NCI-H748 (cell line): ENCODE measurements at regions not wholly inside any gene's neighbourhood (a gene's known extent, or its start where the extent isn't known, plus 50 kb on each side); places are given as distances from the start of the nearest gene placed in this dataset.
"Not testable (repeated sequence)": the region's sequence is repeated elsewhere in the genome, so short reads cannot be mapped to it uniquely, and the experiment has no call there.

Source experiments
- DNase-seq: peaks from one replicate; lab custom pipeline; 2025; ENCODE audit not compliant: unreplicated experiment; lab: John Stamatoyannopoulos, UW

DNA sequence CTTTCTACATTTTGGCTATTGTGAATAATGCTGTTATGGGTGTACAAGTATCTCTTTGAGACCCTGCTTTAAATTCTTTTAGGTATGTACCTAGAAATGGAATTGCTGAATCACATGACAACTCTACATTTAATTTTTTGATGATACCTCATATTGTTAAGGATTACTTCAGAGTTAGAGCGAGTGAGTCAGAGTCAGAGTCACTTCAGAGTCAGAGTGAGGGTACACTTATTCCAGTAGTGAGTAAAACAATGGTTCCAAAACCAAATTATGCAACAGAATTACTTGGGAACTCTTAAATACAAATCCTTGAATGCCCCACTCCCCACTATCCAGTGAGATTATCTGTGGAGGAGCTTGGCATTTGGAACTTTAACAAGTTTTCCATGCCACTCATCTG lies 50.3 kb upstream of the SNRK start:
- DNase-seq, result no peak

DNA sequence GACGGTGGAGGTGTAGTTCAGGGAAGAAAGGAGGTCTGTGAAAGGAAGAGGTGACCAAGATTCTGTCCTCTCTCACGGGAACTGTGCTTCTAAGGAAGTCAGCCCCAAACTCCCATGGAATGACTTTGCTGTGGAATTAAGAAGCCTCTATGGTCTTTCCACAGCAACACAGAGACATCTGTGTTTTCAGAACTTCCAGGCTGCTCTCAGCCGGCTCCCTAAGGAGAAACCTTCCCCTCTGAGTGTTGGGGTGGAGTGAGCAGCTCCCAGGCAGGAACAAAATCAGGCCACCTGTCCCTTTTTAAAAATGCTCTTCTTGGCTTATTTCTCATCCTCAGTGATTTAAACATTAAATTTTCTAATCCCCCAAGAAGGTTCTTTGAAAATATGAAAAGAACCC lies 53.3 kb upstream of the SNRK start:
- DNase-seq, result no peak

DNA sequence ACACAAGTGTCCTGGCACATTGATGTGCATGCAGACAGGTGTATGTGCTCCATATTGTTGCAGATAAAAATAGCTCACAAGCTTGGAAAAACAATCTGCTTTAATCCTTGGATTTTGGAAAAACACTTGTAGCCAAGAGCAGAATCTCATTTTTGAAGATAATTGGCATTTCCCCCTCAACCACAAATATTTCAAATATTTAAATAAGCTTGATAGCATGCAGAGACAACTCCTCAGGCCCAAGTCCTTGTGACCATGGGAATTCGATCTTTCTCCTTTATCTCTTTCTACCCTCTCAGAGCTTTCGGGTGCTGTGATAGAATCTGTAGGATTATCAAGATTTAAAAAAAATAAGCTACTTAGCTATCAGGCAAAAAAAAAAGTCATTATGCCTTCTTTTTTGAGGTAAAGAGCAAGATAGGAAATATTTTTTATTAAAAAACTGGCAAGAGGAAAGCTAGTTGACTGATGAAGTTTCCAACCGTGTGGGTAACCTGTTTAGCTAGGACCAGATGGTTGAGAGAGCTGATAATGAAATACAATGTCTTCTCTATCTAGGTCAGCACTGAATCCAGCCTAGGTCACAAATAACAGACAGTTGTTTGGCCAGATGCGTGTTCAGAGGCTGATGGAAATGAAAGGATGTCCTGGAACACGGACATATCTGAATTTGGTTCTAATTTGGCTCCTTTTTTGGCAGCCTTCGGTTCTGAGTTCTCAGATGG lies 54.9 kb upstream of the SNRK start:
- no peak for DNase-seq

DNA sequence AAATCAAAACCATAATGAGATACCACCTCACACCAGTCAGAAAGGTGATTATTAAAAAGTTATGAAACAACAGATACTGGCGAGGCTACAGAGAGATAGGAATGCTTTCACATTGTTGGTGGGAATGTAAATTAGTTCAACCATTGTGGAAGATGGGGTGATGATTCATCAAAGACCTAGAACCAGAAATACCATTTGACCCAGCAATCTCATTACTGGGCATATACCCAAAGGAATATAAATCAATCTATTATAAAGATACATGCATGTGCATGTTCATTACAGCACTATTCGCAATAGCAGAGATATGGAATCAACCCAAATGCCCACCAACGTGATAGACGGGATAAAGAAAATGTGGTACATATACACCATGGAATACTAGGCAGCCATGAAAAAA lies 56.5 kb upstream of the SNRK start:
- not testable (repeated sequence) for DNase-seq

DNA sequence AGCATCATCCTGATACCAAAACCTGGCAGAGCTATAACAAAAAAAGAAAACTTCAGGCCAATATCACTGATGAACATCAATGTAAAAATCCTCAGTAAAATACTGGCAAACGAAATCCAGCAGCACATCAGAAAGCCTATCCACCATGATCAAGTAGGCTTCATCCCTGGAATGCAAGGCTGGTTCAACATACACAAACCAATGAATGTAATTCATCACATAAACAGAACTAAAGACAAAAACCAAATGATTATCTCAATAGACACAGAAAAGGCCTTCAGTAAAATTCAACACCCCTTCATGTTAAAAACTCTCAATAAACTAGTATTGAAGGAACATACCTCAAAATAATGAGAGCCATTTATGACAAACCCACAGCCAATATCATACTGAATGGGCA lies 58.7 kb upstream of the SNRK start:
- not testable (repeated sequence) for DNase-seq

DNA sequence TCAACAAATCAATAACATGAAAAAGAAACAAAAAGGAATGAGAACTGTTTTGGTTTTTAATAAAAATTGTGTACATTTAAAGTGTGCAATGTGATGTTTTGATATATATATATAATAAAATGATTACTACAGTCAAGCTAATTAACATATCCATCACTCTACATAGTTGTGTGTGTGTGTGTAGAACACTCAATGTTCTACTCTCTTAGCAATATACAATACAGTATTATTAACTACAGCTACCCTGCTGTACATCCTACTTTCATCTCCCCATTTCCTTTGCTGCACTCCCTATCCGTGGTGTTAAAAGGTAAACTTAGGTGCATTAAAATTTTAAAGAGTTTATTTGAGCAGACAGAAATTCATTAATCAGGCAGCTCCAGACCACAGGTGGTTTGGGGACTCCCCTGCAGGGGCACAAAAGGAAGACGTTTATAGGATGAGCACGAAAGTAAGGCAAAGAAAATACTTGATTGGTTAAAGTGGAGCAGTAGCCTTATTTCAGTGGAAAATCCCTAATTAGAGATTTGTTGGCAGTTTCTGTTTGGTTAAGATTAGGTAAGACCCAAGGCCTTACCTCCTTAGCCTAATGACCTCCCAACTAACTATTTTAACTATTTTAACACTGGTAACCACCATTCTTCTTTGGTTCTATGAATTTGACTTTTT lies 61.8 kb upstream of the SNRK start:
- DNase-seq, result no peak

DNA sequence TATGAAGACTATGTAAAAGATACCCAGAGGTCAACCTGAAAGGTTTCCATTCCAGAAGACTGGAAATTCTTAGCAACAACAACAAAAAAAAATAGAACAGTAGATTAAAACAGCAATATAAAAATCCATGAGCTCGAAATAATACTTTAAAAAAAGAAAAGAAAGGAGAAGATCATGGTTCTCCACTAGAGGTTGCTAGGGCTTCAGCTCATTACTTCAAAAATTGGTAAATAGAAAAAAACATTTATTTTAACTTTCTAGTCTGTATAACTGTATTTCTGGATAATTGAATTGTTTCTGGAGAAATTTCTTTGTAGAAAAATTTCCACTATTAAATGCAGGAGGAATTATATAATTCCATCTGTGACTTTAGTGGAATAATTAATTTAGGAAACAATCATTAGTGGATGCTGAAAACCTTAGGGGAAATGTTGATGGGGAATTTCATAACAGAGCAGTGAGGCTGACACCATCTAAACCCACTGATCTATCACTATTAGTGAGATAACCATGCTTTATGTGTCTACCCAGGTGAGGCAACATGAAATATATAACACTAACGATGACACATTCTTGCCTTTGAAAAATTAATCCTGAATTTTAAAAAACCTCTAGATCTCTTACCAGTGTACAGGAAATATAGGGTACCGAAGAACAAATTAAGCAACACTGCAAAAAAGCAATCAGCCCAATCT lies 62.5 kb upstream of the SNRK start:
- no peak for DNase-seq

DNA sequence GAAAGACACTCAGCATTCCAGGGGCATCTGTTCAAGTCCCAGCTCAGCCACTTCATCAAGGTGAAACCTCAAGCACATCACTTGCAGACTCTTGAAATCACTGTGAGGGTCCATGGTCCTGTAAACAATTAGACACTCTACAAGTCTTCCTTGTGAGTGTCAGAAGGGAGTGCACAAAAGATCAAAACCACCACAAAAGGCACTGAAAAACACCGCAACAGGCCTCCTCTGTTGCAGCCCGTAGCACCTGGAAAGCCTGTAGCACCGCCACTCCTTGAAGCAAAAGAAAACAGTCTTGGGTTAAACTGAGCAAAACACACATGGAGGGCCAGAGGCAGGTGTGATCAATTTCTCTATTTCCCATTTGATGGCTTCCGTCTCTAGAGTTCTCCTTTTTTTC lies 63.8 kb upstream of the SNRK start:
- DNase-seq, result no peak

DNA sequence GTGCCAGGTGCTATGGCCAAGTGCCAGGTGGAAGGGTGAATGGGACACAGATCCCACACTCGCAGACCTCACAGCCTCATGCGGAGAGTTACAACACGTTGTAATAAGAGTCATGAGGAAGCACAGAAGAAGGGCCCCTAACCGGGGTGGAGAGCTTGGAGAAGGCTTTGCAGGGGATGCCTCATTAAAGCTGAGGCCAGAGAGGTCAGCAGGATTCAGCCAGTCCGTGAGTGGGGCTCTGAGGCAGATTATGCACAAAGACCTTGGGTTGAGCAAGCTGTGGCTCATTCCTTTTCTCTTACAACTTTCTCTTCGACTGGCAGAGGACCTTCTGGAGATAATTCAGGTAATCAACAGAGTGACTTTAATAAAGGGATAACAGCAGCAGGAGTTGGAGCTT lies 65.3 kb upstream of the SNRK start:
- no peak for DNase-seq

DNA sequence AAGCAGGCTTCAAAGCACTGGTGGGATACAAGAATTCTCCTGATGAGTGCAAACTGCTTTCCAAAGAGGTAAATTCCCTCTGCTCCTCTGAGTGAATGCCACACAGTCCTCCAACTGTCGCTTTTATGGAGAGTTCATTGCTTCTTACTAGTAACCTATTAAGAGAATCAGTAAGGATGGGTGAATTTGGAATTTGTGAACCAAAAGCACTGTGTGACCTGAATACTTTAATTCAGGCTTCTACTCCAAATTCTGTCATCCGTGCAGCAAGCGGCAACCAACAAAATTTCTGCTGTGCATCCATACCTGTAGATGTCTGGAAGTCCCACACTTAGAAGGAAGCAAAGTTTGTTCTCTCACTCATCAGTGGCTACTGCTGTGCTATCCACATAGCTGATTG lies 66.7 kb upstream of the SNRK start:
- no peak for DNase-seq

DNA sequence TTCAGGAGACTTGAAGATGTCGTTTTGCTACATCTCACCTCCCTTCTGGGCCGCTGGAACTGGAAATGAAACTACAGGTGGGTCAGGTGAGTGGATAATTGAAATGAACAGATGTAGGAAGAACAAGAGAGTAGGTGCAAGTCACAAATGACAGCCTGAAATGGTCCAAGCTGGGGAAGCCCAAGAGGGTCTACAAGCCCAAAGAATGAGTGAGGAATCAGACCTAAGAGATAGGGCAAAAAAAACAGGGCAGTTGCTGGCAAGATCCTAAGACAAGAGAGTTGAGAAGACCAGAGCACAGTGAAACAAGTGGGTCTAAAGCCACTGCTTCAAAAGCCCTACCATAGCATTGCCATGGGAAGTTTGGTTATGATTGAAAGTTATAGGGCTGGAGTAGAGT lies 67.4 kb upstream of the SNRK start:
- DNase-seq, result no peak

DNA sequence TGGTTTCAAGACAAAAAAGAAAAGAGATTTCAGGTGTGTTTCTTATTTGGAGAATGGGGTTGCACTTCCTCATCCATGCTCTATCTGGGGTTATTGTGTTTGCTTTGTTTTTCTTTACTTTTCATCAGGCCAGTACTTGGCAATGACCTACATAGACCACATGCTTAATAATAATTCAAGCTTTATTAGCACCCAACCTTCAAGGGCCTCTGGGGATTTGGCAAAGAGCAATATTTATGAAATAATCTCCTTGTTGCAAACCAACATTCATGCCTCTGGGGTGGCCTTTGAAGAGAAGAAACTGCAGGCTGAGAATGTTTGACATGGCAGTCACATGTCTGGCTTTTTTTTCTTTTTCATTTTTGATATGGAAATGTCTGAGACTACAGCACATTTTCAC lies 68.2 kb upstream of the SNRK start:
- DNase-seq, result no peak

DNA sequence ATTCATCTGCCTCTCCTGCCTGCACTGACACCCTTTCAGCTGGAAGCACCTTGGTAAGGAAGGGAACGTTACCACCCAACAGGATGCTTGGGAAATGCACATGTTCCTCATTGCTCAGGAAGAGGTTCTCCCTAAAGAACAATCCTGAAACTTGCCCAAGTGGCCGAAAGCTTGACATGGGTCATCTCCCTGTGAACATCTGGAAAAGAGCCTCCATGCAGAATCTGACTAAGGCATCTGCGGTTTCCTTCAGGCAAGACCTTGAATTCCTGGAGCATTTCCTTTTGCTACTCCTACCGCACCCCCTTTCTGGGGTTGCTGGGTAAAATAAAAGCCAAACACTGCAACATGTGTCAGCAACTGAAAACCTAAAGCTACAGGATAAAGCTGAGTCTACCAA lies 68.7 kb upstream of the SNRK start:
- no peak for DNase-seq

DNA sequence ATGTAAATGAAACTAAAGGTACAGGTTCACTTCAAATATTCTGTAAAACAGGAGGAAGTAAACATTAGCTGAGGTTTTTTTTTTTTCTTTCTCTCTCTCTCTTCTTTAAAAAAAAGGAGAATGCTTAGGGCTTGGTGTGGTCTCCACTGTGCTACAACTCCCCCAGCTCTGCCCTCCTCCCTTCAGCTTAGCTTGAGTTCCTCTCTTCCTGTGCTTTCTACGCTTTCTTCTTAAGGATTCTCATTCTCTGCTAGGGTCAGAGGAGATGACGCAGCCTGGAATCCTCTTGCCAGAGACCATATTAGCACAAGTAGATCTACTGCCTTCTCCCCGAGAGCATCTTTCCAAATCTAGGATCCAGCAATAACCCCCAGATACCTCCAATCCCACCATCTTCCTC lies 69.1 kb upstream of the SNRK start:
- no peak for DNase-seq

DNA sequence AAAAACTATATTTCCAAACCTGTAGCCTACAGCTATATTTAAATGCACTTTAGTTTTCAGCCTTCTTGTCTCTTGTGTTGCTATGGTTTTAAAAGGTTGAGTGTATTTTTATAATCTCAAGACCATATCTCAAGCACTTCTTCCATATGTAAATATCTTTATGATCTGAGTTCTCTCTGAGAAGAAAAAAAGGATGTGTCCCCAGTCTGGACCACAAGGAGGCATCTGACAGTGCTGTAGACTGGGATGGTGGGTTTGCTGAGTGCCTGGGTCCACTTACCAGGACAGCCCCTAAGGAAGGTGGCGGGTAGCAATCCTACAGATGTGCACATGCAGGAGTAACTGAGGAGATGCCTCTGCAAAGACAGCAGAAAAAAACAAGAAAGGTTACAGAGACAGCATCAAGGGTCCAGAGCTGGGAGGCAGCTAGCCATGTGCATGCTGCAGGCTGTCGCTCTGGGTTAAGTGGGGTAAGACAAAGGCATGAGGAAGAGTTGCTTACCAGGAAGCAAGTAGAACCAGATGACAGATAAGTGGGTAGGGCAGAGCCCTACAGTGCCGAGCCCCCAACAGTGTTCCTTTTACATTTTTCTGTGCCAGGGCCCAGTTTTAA lies 70.6 kb upstream of the SNRK start:
- no peak for DNase-seq

DNA sequence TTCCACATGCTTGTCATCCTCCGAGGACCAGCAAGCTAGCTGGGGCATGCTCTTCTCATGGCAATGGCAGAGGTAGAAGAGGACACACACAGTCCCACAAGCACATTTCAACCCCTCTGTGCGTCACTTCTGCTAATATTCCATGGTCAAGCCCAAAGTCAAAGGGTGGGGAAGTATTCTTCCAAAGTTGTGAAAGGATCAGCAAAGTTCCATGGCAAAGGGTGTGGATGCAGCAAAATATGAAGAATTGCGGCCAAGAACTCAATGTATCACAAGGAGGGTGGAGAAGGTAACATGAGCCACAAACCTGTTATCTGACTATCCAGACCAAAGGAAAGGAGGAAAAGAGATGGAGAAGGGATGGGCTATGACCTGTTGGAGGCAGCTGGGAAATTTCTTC lies 71.2 kb upstream of the SNRK start:
- DNase-seq, result no peak

DNA sequence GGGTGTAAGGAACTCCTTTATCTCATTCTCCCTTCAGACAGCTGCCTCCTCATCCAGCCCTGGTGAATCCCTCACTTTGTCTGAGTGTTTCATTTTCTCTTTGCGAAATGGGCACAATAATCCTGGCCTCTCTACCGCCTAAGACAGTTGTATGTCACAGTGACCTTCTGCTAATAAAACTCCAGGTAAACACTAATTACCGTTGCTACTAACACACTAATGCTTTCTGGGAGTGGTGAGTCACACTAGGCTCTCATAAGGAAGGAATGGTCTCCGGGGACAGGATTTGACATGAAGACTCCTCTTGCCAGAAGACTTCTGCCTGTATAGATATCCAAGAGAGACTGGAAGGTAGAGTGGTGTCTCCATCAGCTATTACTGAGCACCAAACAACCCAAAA lies 71.7 kb upstream of the SNRK start:
- no peak for DNase-seq

DNA sequence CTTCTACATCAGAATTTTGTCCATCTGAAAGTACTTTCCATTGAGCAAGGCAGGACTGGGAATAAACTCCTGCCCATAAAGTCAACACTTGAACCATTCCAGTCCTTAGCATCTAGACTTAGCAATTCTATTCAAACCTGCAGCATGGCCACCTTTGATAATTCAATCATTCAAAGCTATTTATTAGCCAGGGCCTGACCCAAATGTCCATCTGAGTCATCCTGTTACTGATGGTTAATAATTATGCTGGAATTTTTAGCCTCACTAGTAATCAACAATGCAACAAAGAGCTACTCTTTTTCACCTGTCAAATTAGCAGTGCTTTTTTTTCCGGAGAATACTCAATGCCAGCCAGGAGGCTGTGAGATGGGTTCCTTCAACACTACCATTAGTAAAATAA lies 72.7 kb upstream of the SNRK start:
- no peak for DNase-seq

DNA sequence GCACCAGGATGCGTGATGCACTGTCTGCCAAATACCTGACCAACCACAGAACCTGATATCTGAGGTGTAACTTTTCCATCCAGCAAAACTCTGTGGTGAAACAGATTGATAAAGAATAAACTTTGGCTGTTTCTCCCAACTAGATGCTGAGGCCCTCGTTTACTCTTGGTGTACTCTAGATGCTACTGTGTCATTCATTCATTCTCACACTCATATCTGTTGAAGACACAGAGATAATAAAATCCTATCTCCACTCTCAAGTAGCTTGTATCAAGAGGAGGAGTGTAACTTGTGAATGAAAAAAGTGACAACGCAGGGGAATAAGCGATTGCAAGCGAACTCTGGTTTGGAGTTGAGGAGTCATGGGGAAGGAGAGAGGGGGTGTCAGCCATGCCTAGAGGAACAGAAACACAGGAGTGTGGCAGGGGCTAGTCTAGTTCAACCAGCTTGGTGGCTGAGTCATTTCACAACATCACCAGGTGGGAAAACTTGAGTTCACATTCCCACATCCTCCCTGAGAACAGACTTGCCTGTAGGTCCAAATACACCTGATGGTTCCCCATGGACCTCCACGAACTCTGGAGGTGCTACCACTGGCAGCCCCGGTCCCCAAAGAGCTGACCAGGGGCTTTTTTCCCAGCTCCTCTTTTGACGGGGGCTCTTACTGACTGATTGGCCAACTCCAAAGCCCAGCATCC lies 73.3 kb upstream of the SNRK start:
- DNase-seq, result no peak

DNA sequence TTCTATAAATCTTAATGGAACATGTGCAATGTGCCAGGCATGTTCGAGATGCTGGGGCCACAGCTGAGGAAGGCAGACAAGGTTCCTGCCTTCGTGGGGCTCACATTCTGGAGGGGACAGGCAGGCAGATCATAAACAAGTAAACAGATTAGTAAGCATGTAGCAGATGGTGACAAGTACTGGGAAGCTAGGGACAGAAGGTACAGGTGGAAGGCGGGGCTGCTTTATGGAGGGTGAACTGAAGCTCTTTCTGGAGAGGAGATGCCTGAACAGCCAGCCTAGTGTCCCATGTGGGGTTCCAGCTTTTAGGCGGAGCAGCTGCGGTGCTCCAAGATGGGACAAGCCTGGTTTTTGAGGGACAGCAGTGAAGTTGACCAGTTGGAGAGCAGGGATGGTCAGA lies 74.7 kb upstream of the SNRK start:
- no peak for DNase-seq
